Endodermal cell (in vitro differentiated cells): ENCODE measurements at regions not wholly inside any gene's neighbourhood (a gene's known extent, or its start where the extent isn't known, plus 50 kb on each side); places are given as distances from the start of the nearest gene placed in this dataset.

ENCODE experiments used
- DNase-seq: peaks from one replicate; pipeline ENCODE4 v3.0.0-alpha.2; 2017
- H3K27ac ChIP-seq: 2 replicates; pipeline ENCODE4 v1.5.1; 2013; ENCODE audit warnings: mild to moderate bottlenecking, low read depth, low read length, moderate library complexity
- H3K27me3 ChIP-seq: 2 replicates; pipeline ENCODE4 v1.6.1; 2013; ENCODE audit warnings: mild to moderate bottlenecking, low read length, moderate library complexity; ENCODE audit not compliant: insufficient read depth, control insufficient read depth, poor library complexity, severe bottlenecking
- H3K36me3 ChIP-seq: 2 replicates; pipeline ENCODE4 v1.7.0; 2013; ENCODE audit warnings: mild to moderate bottlenecking, low read length, moderate library complexity; ENCODE audit not compliant: control insufficient read depth, insufficient read depth
- H3K4me1 ChIP-seq: one replicate; pipeline ENCODE4 v1.7.0; 2013; ENCODE audit warnings: low read length; ENCODE audit not compliant: control insufficient read depth, insufficient read depth
- H3K4me3 ChIP-seq: 2 replicates; pipeline ENCODE4 v1.5.1; 2013; ENCODE audit warnings: mild to moderate bottlenecking, low read length, moderate library complexity
- H3K9ac ChIP-seq: 2 replicates; pipeline ENCODE4 v1.6.1; 2013; ENCODE audit warnings: mild to moderate bottlenecking, low read length, moderate library complexity; ENCODE audit not compliant: poor library complexity, severe bottlenecking; ENCODE audit errors: extremely low read depth
- H3K9me3 ChIP-seq: 2 replicates; pipeline ENCODE4 v1.6.1; 2013; ENCODE audit warnings: mild to moderate bottlenecking, low read length, moderate library complexity; ENCODE audit not compliant: control insufficient read depth
- H3K27ac Mint-ChIP-seq: 2 replicates; pipeline ENCODE4 v1.8.0; 2020; ENCODE audit warnings: mixed read lengths
- H3K27me3 Mint-ChIP-seq: 2 replicates; pipeline ENCODE4 v1.8.0; 2021; ENCODE audit warnings: mild to moderate bottlenecking, mixed read lengths; ENCODE audit not compliant: insufficient read depth
- H3K36me3 Mint-ChIP-seq: 2 replicates; pipeline ENCODE4 v1.8.0; 2020; ENCODE audit warnings: low read depth, mixed read lengths
- H3K4me1 Mint-ChIP-seq: 2 replicates; pipeline ENCODE4 v1.8.0; 2020; ENCODE audit warnings: mixed read lengths
- H3K4me3 Mint-ChIP-seq: 2 replicates; pipeline ENCODE4 v1.8.0; 2020; ENCODE audit warnings: mild to moderate bottlenecking, moderate library complexity, mixed read lengths
- H3K9me3 Mint-ChIP-seq: 2 replicates; pipeline ENCODE4 v1.8.0; 2020; ENCODE audit warnings: mild to moderate bottlenecking, mixed read lengths
- WGBS, 2 experiments: methylation state at CpG; one replicate each; pipeline versions ENCODE4 v1.1.5 to v1.1.7; 2013; ENCODE audit warnings: missing lambda C conversion rate in 2 of 2, mixed read lengths in 1 of 2; ENCODE audit not compliant: insufficient coverage in 1 of 2, insufficient read length in 1 of 2; 5-methylcytosine and 5-hydroxymethylcytosine counted together
- TF ChIP-seq, protein P1 (sequence below): fragments of 200-600 bp; sonication (generic); conservative IDR thresholded peaks from 2 replicates; pipeline ENCODE4 v1.5.0; 2021; ENCODE audit warnings: antibody characterized with exemption, mild to moderate bottlenecking

DNA sequence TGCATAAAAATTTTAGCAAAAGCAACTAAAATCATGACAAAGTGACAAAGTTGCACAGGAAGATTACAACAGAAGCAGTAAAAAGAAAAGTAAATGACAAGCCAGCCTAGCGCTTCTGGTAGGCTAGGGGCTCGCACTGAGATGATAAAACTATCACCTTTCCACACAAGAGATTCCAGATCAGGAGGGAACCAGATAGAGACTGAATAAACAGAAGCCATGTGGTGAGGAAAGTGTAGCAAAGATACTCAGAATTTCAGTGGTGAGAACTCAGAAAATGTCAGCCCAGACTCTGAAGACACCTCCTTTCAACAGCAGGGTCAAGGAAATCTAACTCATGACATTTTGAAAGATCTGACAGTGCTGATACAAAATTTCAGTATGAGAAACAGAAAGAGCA, 77.4 kb upstream of the DNAJC10 start:
- H3K27me3 ChIP-seq = peaks cover 9% of the 10 kb centered on the region
- TF ChIP-seq, protein P1, sequence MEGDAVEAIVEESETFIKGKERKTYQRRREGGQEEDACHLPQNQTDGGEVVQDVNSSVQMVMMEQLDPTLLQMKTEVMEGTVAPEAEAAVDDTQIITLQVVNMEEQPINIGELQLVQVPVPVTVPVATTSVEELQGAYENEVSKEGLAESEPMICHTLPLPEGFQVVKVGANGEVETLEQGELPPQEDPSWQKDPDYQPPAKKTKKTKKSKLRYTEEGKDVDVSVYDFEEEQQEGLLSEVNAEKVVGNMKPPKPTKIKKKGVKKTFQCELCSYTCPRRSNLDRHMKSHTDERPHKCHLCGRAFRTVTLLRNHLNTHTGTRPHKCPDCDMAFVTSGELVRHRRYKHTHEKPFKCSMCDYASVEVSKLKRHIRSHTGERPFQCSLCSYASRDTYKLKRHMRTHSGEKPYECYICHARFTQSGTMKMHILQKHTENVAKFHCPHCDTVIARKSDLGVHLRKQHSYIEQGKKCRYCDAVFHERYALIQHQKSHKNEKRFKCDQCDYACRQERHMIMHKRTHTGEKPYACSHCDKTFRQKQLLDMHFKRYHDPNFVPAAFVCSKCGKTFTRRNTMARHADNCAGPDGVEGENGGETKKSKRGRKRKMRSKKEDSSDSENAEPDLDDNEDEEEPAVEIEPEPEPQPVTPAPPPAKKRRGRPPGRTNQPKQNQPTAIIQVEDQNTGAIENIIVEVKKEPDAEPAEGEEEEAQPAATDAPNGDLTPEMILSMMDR = no peak
- no peaks in the 10 kb centered on the region for H3K36me3 Mint-ChIP-seq
- no peaks in the 10 kb centered on the region for H3K27me3 Mint-ChIP-seq
- no peaks in the 10 kb centered on the region for H3K9me3 Mint-ChIP-seq
- peaks cover 10% of the 10 kb centered on the region for H3K4me1 Mint-ChIP-seq
- no peak overlapping the region for H3K4me3 Mint-ChIP-seq
- WGBS, 2 experiments = 47% methylated on average over 2 of the region's 2 CpGs; no CpG with 5 or more reads in 1 of the 2 experiments
- no peaks in the 10 kb centered on the region for H3K36me3 ChIP-seq
- no peak overlapping the region for H3K9ac ChIP-seq
- no peak overlapping the region for H3K4me3 ChIP-seq
- H3K27ac ChIP-seq = no peak overlapping the region
- H3K9me3 ChIP-seq = no peaks in the 10 kb centered on the region
- no peak for DNase-seq
- H3K4me1 ChIP-seq = peaks cover 5% of the 10 kb centered on the region
- no peak overlapping the region for H3K27ac Mint-ChIP-seq

DNA sequence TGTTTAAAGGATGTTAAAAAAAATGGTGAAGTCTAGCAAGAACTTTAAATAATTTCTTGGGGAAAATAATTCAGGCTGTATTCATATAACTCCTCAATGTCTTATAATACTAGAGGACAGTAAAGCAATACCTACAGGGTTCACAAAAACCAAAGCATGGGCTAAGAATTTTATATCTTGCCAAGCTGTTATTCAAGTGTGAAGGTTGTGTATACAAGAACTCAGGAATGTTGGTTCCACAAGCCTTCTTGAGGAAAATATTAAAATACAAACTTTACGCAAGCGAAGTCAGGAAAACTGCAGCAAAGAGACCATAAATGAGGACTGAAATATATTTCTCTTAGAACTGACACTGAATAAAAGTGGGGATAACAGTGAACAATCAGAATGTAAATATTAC, 76.1 kb upstream of the DNAJC10 start:
- Mint-ChIP-seq H3K9me3 (no peaks in the 10 kb centered on the region), H3K27me3 (no peaks in the 10 kb centered on the region), H3K27ac (no peak overlapping the region), H3K4me3 (no peak overlapping the region), H3K4me1 (peaks cover 10% of the 10 kb centered on the region), H3K36me3 (no peaks in the 10 kb centered on the region)
- Histone ChIP-seq H3K27me3 (peaks cover 9% of the 10 kb centered on the region), H3K9ac (no peak overlapping the region), H3K36me3 (no peaks in the 10 kb centered on the region), H3K4me3 (no peak overlapping the region), H3K27ac (no peak overlapping the region), H3K9me3 (no peaks in the 10 kb centered on the region), H3K4me1 (peaks cover 5% of the 10 kb centered on the region)
- DNase-seq = no peak
- TF ChIP-seq, protein P1 = no peak
- 91 to 93% methylated on average over 2 of the region's 2 CpGs for WGBS, 2 experiments

DNA sequence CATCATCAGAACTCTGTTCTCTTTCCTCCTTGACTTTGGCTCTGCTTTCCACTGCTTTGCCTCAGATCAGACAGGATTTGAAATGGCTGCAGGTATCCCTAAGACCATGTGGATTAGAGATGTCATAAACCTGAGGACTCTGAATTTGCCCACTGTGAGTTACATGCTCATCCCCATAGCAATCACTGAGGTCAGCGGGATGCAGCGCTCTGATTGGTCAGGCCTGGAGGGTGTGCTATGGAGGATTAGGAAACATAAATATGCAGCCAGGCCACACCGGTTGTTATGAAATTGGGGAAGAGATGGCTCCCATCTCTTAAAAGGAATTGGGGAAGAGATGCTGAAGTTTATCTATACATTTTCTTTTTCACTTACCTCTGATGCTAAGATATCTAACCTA, 73.7 kb upstream of the DNAJC10 start:
- WGBS, 2 experiments = 91 to 100% methylated on average over 1 to 3 of the region's 3 CpGs
- Mint-ChIP-seq H3K27me3 (no peaks in the 10 kb centered on the region), H3K4me3 (no peak overlapping the region), H3K9me3 (no peaks in the 10 kb centered on the region), H3K27ac (no peak overlapping the region), H3K4me1 (peaks cover 11% of the 10 kb centered on the region), H3K36me3 (no peaks in the 10 kb centered on the region)
- peak; percentile 86 for DNase-seq
- Histone ChIP-seq H3K9me3 (no peaks in the 10 kb centered on the region), H3K27me3 (peaks cover under 1% of the 10 kb centered on the region), H3K36me3 (no peaks in the 10 kb centered on the region), H3K4me3 (no peak overlapping the region), H3K4me1 (peaks cover 5% of the 10 kb centered on the region), H3K27ac (no peak overlapping the region), H3K9ac (no peak overlapping the region)
- TF ChIP-seq, protein P1 = no peak
